ENCODE measurements at regions not wholly inside any gene's neighbourhood (a gene's known extent, or its start where the extent isn't known, plus 50 kb on each side); places are given as distances from the start of the nearest gene placed in this dataset.

DNA sequence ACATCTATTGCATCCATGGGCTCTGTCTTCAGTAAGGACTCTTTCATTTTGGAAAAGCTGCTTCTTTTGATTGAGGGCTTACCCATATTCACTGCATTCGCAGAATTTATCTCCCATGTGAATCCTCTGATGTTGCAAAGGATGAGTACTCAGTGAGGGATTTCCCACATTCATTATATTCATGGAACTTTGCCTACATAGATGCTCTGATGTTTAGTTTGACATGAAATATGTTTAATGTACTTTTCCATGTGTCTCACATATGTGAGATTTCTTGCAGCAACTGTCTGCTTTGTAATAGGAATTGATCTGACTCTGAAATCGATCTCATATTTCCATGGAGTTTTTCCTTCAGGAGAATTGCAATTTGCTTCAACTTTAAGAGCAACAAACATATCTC lies 1699.6 kb upstream of the FLRT2 start:
- ChIA-PET POLR2A (interaction anchor here (0.6 kb wide), 1 partner anchor 1705 kb away, joined by 4 read pairs; no protein-coding TSS in a partner anchor), CTCF (no interaction called here)
- Histone ChIP-seq H3K27ac (ENCODE audit: low read depth, low read length) (no peak overlapping the region), H3K9me3 (ENCODE audit: control insufficient read depth, insufficient read depth, low read length) (no peaks in the 10 kb centered on the region), H3K27me3 (ENCODE audit: control insufficient read depth, insufficient read depth, low read length) (no peaks in the 10 kb centered on the region), H3K4me3 (ENCODE audit: low read depth, low read length) (no peak overlapping the region)
- TF ChIP-seq, protein P1, sequence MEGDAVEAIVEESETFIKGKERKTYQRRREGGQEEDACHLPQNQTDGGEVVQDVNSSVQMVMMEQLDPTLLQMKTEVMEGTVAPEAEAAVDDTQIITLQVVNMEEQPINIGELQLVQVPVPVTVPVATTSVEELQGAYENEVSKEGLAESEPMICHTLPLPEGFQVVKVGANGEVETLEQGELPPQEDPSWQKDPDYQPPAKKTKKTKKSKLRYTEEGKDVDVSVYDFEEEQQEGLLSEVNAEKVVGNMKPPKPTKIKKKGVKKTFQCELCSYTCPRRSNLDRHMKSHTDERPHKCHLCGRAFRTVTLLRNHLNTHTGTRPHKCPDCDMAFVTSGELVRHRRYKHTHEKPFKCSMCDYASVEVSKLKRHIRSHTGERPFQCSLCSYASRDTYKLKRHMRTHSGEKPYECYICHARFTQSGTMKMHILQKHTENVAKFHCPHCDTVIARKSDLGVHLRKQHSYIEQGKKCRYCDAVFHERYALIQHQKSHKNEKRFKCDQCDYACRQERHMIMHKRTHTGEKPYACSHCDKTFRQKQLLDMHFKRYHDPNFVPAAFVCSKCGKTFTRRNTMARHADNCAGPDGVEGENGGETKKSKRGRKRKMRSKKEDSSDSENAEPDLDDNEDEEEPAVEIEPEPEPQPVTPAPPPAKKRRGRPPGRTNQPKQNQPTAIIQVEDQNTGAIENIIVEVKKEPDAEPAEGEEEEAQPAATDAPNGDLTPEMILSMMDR (IDR thresholded peaks at IDR 0.05; ENCODE audit: low read depth, low read length), result no peak
- no peak for DNase-seq (ENCODE audit: low read depth, low spot score)

- DNase-seq (ENCODE audit: low read depth, low spot score), result no peak
- Histone ChIP-seq H3K27ac (ENCODE audit: low read depth, low read length) (no peak overlapping the region), H3K27me3 (ENCODE audit: control insufficient read depth, insufficient read depth, low read length) (no peaks in the 10 kb centered on the region), H3K9me3 (ENCODE audit: control insufficient read depth, insufficient read depth, low read length) (no peaks in the 10 kb centered on the region), H3K4me3 (ENCODE audit: low read depth, low read length) (no peak overlapping the region)
- TF ChIP-seq, protein P1 (IDR thresholded peaks at IDR 0.05; ENCODE audit: low read depth, low read length), result no peak
- CTCF ChIA-PET, result interaction anchor here (0.7 kb wide), 1 partner anchor 36 kb away, joined by 3 read pairs; no protein-coding TSS in a partner anchor
- POLR2A ChIA-PET, result no interaction called here
Observed at GRCh38 chr14:83838226-83838625, 1691.7 kb upstream of the FLRT2 start.

DNA sequence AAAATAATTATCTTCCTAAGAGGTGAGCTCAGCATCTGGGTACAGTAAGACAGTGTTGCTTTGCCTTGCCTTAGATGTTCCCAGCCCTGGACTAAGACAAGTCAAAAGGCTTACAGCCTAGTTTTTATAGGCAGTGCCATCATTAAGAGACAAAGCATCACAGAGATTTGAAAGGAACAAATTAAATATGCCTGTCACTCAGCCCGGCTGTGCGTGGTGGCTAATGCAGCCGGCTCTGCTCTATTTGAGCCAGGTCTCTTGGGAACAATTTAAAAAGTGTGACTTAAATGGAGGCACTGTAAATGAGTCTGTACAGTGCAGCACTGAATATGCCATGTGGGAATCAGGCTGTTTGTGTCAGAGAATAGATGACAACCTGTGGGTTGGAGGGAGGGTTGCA lies 1687.4 kb upstream of the FLRT2 start:
- no peak for DNase-seq (ENCODE audit: low read depth, low spot score)
- no peak overlapping the region for H3K27ac ChIP-seq (ENCODE audit: low read depth, low read length)
- ChIA-PET POLR2A (no interaction called here), CTCF (no interaction called here)
- no peaks in the 10 kb centered on the region for H3K27me3 ChIP-seq (ENCODE audit: control insufficient read depth, insufficient read depth, low read length)
- H3K4me3 ChIP-seq (ENCODE audit: low read depth, low read length), result no peak overlapping the region
- no peaks in the 10 kb centered on the region for H3K9me3 ChIP-seq (ENCODE audit: control insufficient read depth, insufficient read depth, low read length)
- TF ChIP-seq, protein P1 (IDR thresholded peaks at IDR 0.05; ENCODE audit: low read depth, low read length), result no peak

GRCh38 chr14:83847102-83847501 lies 1682.8 kb upstream of the FLRT2 start:
- no peaks in the 10 kb centered on the region for H3K9me3 ChIP-seq (ENCODE audit: control insufficient read depth, insufficient read depth, low read length)
- H3K4me3 ChIP-seq (ENCODE audit: low read depth, low read length), result no peak overlapping the region
- ChIA-PET CTCF (no interaction called here), POLR2A (no interaction called here)
- no peak for DNase-seq (ENCODE audit: low read depth, low spot score)
- TF ChIP-seq, protein P1 (IDR thresholded peaks at IDR 0.05; ENCODE audit: low read depth, low read length), result no peak
- H3K27me3 ChIP-seq (ENCODE audit: control insufficient read depth, insufficient read depth, low read length), result no peaks in the 10 kb centered on the region
- H3K27ac ChIP-seq (ENCODE audit: low read depth, low read length), result no peak overlapping the region

GRCh38 chr14:83850092-83850491 lies 1679.9 kb upstream of the FLRT2 start:
- no peak for DNase-seq (ENCODE audit: low read depth, low spot score)
- H3K27ac ChIP-seq (ENCODE audit: low read depth, low read length), result no peak overlapping the region
- no peaks in the 10 kb centered on the region; the same call in 1 of the 2 replicates for H3K9me3 ChIP-seq (ENCODE audit: control insufficient read depth, insufficient read depth, low read length)
- ChIA-PET POLR2A (no interaction called here), CTCF (no interaction called here)
- H3K4me3 ChIP-seq (ENCODE audit: low read depth, low read length), result no peak overlapping the region
- H3K27me3 ChIP-seq (ENCODE audit: control insufficient read depth, insufficient read depth, low read length), result no peaks in the 10 kb centered on the region
- TF ChIP-seq, protein P1 (IDR thresholded peaks at IDR 0.05; ENCODE audit: low read depth, low read length), result no peak
